MM.1S (cell line): ENCODE measurements at regions not wholly inside any gene's neighbourhood (a gene's known extent, or its start where the extent isn't known, plus 50 kb on each side); places are given as distances from the start of the nearest gene placed in this dataset.

Experiments
- DNase-seq: peaks from one replicate; pipeline ENCODE4 v3.0.0-alpha.2; 2015
- H2AFZ ChIP-seq: fragments of 300-600 bp; sonication (generic); 2 replicates; pipeline ENCODE4 v1.6.0; 2016; ENCODE audit warnings: antibody characterized with exemption, low read length
- H3F3A ChIP-seq: fragments of 300-600 bp; sonication (generic); 2 replicates; pipeline ENCODE4 v1.6.1; 2016; ENCODE audit warnings: mild to moderate bottlenecking, antibody characterized with exemption, low read length, moderate library complexity, mixed read lengths; ENCODE audit not compliant: insufficient read depth
- H3K27ac ChIP-seq: fragments of 300-600 bp; sonication (generic); 2 replicates; pipeline ENCODE4 v1.5.1; 2016; ENCODE audit warnings: mild to moderate bottlenecking, low read length
- H3K27me3 ChIP-seq: fragments of 300-600 bp; sonication (generic); replicated peaks from 2 replicates; pipeline ENCODE4 v1.6.0; 2016; ENCODE audit warnings: low read length; ENCODE audit not compliant: insufficient read depth
- H3K36me3 ChIP-seq: fragments of 300-600 bp; sonication (generic); replicated peaks from 2 replicates; pipeline ENCODE4 v1.6.1; 2016; ENCODE audit warnings: mild to moderate bottlenecking, low read length, mixed read lengths; ENCODE audit not compliant: insufficient read depth
- H3K4me1 ChIP-seq: fragments of 300-600 bp; sonication (generic); 2 replicates; pipeline ENCODE4 v1.6.1; 2016; ENCODE audit warnings: low read length, mixed read lengths
- H3K4me2 ChIP-seq: fragments of 300-600 bp; sonication (generic); 2 replicates; pipeline ENCODE4 v1.6.0; 2016; ENCODE audit warnings: low read depth, low read length
- H3K4me3 ChIP-seq: fragments of 300-600 bp; sonication (generic); 2 replicates; pipeline ENCODE4 v1.5.1; 2016; ENCODE audit warnings: low read length, mixed read lengths
- H3K79me2 ChIP-seq: fragments of 300-600 bp; sonication (generic); 2 replicates; pipeline ENCODE4 v1.6.1; 2016; ENCODE audit warnings: mixed run types, low read length, mixed read lengths
- H3K9ac ChIP-seq: fragments of 300-600 bp; sonication (generic); 2 replicates; pipeline ENCODE4 v1.6.1; 2016; ENCODE audit warnings: low read length, mixed read lengths
- H3K9me2 ChIP-seq: fragments of 300-600 bp; sonication (generic); replicated peaks from 2 replicates; pipeline ENCODE4 v1.6.1; 2016; ENCODE audit warnings: mild to moderate bottlenecking, low read length, mixed read lengths; ENCODE audit not compliant: insufficient read depth
- H3K9me3 ChIP-seq: fragments of 300-600 bp; sonication (generic); replicated peaks from 2 replicates; pipeline ENCODE4 v1.6.1; 2016; ENCODE audit warnings: mild to moderate bottlenecking, low read length, mixed read lengths; ENCODE audit not compliant: insufficient read depth
- H4K20me1 ChIP-seq: fragments of 300-600 bp; sonication (generic); 2 replicates; pipeline ENCODE4 v1.6.1; 2016; ENCODE audit warnings: mild to moderate bottlenecking, low read length, moderate library complexity, mixed read lengths; ENCODE audit not compliant: insufficient read depth
- EZH2 ChIP-seq: fragments of 300-600 bp; sonication (generic); optimal IDR thresholded peaks from 2 replicates; pipeline ENCODE3; 2017; ENCODE audit warnings: low read depth, mild to moderate bottlenecking, antibody characterized with exemption, low read length, mixed read lengths
- EZH2phosphoT487 ChIP-seq: fragments of 300-600 bp; sonication (generic); IDR thresholded peaks from 2 replicates; pipeline ENCODE4 v1.6.1; 2018; ENCODE audit warnings: antibody characterized with exemption, low read length
- TF ChIP-seq, protein P1 (sequence below): fragments of 300-600 bp; sonication (generic); IDR thresholded peaks from 2 replicates; pipeline ENCODE4 v1.5.1; 2016; ENCODE audit warnings: antibody characterized with exemption, low read length, mixed read lengths

DNA sequence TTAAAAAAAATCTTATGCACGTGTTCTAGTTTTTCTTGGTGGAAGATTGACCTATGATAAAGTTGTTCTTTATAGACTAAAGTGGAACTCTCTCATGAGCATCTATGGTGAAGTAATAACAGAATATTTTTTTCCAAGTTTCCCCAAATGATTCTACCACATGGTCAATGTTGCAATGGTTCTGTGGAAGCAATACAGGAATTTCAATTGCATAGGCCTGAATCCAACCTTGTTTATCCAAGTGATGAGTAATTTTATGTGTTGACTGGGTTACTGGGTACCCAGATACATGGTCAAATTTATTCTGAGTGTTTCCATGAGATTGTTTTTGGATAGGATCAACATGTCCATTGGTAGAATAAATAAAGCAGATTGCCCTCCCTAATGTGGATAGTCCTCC lies 581.5 kb downstream of the MMUT start:
- peaks cover 22% of the 10 kb centered on the region for H3K4me1 ChIP-seq
- no peak for DNase-seq
- no peaks in the 10 kb centered on the region for H3K9me3 ChIP-seq
- TF ChIP-seq EZH2 (no peak), EZH2phosphoT487 (no peak)
- H3F3A ChIP-seq: no peaks in the 10 kb centered on the region
- H3K9ac ChIP-seq: no peak overlapping the region
- H2AFZ ChIP-seq: no peak overlapping the region
- no peaks in the 10 kb centered on the region for H3K27me3 ChIP-seq
- H3K4me2 ChIP-seq: no peak overlapping the region
- no peaks in the 10 kb centered on the region for H3K9me2 ChIP-seq
- H4K20me1 ChIP-seq: no peaks in the 10 kb centered on the region
- no peaks in the 10 kb centered on the region for H3K36me3 ChIP-seq
- H3K27ac ChIP-seq: no peak overlapping the region
- H3K79me2 ChIP-seq: no peaks in the 10 kb centered on the region
- H3K4me3 ChIP-seq: no peak overlapping the region

DNA sequence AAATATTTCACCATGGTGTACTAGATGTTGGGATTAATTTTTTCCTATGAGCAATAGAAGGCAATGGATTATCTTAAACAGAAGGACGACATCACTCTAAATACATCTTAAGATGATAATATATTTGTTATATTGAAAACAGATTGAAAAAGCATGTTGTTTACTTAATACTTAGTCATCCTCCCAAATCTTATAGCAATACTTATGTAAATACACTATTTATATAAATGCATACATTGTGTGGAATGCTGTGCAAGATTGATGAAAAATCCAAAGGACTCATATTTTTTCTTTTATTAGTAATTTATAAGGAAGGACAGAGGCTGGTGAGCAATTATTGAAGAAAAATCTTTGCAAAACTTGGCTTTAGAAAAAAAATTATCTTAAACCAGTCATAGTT lies 593.5 kb downstream of the MMUT start:
- Histone ChIP-seq H3K4me2 (no peak overlapping the region), H3K79me2 (no peaks in the 10 kb centered on the region), H3K9me3 (no peaks in the 10 kb centered on the region), H2AFZ (no peak overlapping the region), H3K27me3 (no peaks in the 10 kb centered on the region), H3K9ac (no peak overlapping the region), H3K4me1 (no peaks in the 10 kb centered on the region), H3K9me2 (no peaks in the 10 kb centered on the region), H4K20me1 (no peaks in the 10 kb centered on the region), H3K27ac (no peak overlapping the region), H3K36me3 (no peaks in the 10 kb centered on the region), H3F3A (no peaks in the 10 kb centered on the region), H3K4me3 (no peak overlapping the region)
- TF ChIP-seq, protein P1, sequence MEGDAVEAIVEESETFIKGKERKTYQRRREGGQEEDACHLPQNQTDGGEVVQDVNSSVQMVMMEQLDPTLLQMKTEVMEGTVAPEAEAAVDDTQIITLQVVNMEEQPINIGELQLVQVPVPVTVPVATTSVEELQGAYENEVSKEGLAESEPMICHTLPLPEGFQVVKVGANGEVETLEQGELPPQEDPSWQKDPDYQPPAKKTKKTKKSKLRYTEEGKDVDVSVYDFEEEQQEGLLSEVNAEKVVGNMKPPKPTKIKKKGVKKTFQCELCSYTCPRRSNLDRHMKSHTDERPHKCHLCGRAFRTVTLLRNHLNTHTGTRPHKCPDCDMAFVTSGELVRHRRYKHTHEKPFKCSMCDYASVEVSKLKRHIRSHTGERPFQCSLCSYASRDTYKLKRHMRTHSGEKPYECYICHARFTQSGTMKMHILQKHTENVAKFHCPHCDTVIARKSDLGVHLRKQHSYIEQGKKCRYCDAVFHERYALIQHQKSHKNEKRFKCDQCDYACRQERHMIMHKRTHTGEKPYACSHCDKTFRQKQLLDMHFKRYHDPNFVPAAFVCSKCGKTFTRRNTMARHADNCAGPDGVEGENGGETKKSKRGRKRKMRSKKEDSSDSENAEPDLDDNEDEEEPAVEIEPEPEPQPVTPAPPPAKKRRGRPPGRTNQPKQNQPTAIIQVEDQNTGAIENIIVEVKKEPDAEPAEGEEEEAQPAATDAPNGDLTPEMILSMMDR: no peak
- DNase-seq: no peak

DNA sequence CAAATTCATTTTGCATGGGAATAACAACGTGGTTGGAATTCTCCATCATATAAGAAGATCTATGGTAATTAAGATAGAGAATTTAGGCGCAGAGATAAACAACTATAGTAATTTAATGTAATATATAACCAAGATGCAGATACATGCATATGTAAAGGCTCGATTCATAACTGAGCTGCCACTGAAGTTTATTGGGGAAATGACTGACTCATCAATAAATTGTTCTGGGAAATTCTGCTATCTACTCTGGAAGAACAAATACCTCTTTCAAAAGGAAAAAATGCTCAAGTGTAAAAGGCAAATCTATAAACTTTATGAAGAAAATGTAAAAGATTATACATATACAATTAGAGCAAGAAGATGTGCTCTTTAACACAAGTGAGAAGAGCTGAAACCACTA lies 596.4 kb downstream of the MMUT start:
- H3K9ac ChIP-seq: no peak overlapping the region
- no peaks in the 10 kb centered on the region for H3K79me2 ChIP-seq
- H4K20me1 ChIP-seq: no peaks in the 10 kb centered on the region
- TF ChIP-seq EZH2phosphoT487 (no peak), EZH2 (no peak)
- H3K27me3 ChIP-seq: no peaks in the 10 kb centered on the region
- no peaks in the 10 kb centered on the region for H3F3A ChIP-seq
- H3K36me3 ChIP-seq: no peaks in the 10 kb centered on the region
- no peak overlapping the region for H3K27ac ChIP-seq
- H3K4me3 ChIP-seq: no peak overlapping the region
- no peak for DNase-seq
- H3K9me2 ChIP-seq: no peaks in the 10 kb centered on the region
- no peak overlapping the region for H3K4me2 ChIP-seq
- H3K9me3 ChIP-seq: no peaks in the 10 kb centered on the region
- H2AFZ ChIP-seq: no peak overlapping the region
- H3K4me1 ChIP-seq: no peaks in the 10 kb centered on the region

DNA sequence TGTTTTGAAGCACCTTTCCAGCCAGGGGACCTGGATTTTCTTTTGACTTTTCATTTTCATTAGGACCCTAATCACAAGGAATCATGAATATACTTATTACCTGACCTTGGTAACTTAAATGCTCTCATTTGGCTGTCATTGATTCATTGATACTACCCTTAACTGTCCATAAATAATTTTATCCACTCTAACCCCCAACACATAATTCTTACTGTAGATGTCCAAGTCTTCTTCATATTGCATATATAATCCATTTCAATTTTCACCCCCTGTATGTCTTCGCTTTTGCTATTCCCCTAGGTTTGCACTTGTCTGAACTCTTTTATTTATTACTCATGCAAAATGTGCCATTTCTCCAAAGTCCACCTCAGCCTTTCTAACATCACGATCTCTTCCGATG lies 602.9 kb downstream of the MMUT start:
- DNase-seq: no peak
- Histone ChIP-seq H2AFZ (no peak overlapping the region), H3K4me2 (no peak overlapping the region), H3K27me3 (no peaks in the 10 kb centered on the region), H3K79me2 (no peaks in the 10 kb centered on the region), H3K9me3 (no peaks in the 10 kb centered on the region), H3K9me2 (no peaks in the 10 kb centered on the region), H4K20me1 (no peaks in the 10 kb centered on the region), H3K9ac (no peak overlapping the region), H3K4me1 (no peaks in the 10 kb centered on the region), H3F3A (no peaks in the 10 kb centered on the region), H3K27ac (no peak overlapping the region), H3K36me3 (no peaks in the 10 kb centered on the region), H3K4me3 (no peak overlapping the region)
- TF ChIP-seq EZH2 (no peak), EZH2phosphoT487 (no peak)
- TF ChIP-seq, protein P1: no peak
